Fibroblast of mammary gland (primary cell): ENCODE measurements at regions not wholly inside any gene's neighbourhood (a gene's known extent, or its start where the extent isn't known, plus 50 kb on each side); places are given as distances from the start of the nearest gene placed in this dataset.

ENCODE experiments used
- DNase-seq: peaks from one replicate; pipeline ENCODE4 v3.0.0-alpha.2; 2010; ENCODE audit warnings: low read depth
- H3K4me3 ChIP-seq: 2 replicates; pipeline ENCODE4 v1.5.1; 2011; ENCODE audit warnings: low read depth, mild to moderate bottlenecking, low read length, moderate library complexity; ENCODE audit not compliant: control insufficient read depth
- TF ChIP-seq, protein P1 (sequence below): conservative IDR thresholded peaks from 2 replicates; pipeline ENCODE4 v1.5.1; 2011; ENCODE audit warnings: low read depth, low read length, inconsistent platforms; ENCODE audit not compliant: control insufficient read depth, insufficient read depth

GRCh38 chr3:195010551-195011100, 260.3 kb downstream of the XXYLT1 start:
- TF ChIP-seq, protein P1, sequence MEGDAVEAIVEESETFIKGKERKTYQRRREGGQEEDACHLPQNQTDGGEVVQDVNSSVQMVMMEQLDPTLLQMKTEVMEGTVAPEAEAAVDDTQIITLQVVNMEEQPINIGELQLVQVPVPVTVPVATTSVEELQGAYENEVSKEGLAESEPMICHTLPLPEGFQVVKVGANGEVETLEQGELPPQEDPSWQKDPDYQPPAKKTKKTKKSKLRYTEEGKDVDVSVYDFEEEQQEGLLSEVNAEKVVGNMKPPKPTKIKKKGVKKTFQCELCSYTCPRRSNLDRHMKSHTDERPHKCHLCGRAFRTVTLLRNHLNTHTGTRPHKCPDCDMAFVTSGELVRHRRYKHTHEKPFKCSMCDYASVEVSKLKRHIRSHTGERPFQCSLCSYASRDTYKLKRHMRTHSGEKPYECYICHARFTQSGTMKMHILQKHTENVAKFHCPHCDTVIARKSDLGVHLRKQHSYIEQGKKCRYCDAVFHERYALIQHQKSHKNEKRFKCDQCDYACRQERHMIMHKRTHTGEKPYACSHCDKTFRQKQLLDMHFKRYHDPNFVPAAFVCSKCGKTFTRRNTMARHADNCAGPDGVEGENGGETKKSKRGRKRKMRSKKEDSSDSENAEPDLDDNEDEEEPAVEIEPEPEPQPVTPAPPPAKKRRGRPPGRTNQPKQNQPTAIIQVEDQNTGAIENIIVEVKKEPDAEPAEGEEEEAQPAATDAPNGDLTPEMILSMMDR, result no peak
- DNase-seq, result no peak

DNA sequence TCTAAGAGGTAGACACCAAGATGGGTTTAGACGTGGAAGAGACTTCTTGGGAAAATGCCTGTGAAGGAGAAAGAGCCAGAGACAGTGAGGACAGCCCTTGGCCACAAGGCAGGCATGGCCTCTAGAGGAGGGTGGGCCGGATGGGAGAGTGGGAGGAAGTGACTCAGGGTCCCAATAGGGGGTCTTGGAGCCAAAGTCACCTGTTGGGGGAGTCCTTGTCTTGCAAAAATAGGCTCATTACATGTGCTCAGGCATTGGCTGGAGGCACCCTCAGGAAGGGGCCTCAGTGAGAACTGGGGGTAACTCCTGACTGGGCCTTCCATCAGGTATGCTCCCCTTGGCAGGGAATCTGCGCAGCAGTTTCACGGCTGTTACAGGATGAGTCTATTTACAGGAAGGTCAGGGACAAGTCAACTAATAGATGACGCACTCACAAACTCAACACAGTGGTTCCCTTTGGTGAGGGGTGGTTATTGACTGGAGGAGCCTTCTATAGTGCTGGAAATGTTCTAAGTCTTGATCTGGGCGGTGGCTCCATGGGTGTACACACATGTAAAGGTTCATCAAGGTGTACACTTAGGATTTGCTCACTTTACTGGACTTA, 259.6 kb downstream of the XXYLT1 start:
- TF ChIP-seq, protein P1, result no peak
- DNase-seq, result no peak
- no peak overlapping the region for H3K4me3 ChIP-seq

More at GRCh38 chr3:195010551-195011100, 260.3 kb downstream of the XXYLT1 start:
- H3K4me3 ChIP-seq, result no peak overlapping the region

GRCh38 chr3:195012100-195012499, 258.9 kb downstream of the XXYLT1 start:
- TF ChIP-seq, protein P1, result no peak
- no peak for DNase-seq
- H3K4me3 ChIP-seq, result no peak overlapping the region

DNA sequence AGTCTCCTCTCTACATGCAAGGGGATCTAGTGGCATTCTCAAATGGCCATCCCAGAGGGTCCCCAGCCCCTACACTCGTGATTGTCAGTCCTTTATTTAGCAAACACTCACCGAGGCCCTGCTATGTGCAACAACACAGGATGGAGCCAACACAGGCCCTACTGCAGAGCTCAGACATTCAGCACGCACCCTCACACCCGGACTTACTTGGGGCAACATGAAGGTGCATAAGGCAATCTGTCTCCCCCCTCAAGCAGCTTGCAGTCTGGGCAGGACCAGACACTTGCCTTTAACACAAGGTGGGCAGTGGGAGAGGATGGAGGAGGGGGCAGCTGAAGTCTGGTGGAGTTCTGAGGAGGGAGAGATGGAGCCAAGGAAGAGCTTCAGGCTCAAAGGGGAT, 258.4 kb downstream of the XXYLT1 start:
- H3K4me3 ChIP-seq, result no peak overlapping the region
- TF ChIP-seq, protein P1, result no peak
- no peak for DNase-seq

GRCh38 chr3:195013411-195014361, 257.3 kb downstream of the XXYLT1 start:
- no peak for DNase-seq
- no peak overlapping the region for H3K4me3 ChIP-seq
- TF ChIP-seq, protein P1, result no peak

GRCh38 chr3:195015021-195015420, 255.9 kb downstream of the XXYLT1 start:
- TF ChIP-seq, protein P1, result no peak
- no peak overlapping the region for H3K4me3 ChIP-seq
- DNase-seq, result no peak
